Gastrocnemius medialis (tissue), 4 donors: ENCODE measurements at regions not wholly inside any gene's neighbourhood (a gene's known extent, or its start where the extent isn't known, plus 50 kb on each side); places are given as distances from the start of the nearest gene placed in this dataset.

Experiments used
- POLR2A ChIP-seq, 2 donors: fragments of 450-650 bp; IDR thresholded peaks; one replicate each; pipeline ENCODE4 v1.6.1; 2017; ENCODE audit warnings: antibody characterized with exemption in 2 of 2, mild to moderate bottlenecking in 2 of 2, moderate library complexity in 2 of 2
- TF ChIP-seq, protein P1 (sequence below), 5 experiments: fragments of 450-650 bp in 3 of 5; fragments of 200-600 bp in 2 of 5; sonication (generic) in 2 of 5; IDR thresholded peaks in 4 of 5; conservative IDR thresholded peaks in 1 of 5; 1 replicate in 4 of 5; 2 replicates in 1 of 5; pipeline ENCODE4 v1.5.1; 2016 to 2019; ENCODE audit warnings: antibody characterized with exemption in 5 of 5, mild to moderate bottlenecking in 3 of 5, moderate library complexity in 3 of 5

GRCh38 chr11:128400382-128401203 is 186.8 kb downstream of the ETS1 start:
- TF ChIP-seq, protein P1, sequence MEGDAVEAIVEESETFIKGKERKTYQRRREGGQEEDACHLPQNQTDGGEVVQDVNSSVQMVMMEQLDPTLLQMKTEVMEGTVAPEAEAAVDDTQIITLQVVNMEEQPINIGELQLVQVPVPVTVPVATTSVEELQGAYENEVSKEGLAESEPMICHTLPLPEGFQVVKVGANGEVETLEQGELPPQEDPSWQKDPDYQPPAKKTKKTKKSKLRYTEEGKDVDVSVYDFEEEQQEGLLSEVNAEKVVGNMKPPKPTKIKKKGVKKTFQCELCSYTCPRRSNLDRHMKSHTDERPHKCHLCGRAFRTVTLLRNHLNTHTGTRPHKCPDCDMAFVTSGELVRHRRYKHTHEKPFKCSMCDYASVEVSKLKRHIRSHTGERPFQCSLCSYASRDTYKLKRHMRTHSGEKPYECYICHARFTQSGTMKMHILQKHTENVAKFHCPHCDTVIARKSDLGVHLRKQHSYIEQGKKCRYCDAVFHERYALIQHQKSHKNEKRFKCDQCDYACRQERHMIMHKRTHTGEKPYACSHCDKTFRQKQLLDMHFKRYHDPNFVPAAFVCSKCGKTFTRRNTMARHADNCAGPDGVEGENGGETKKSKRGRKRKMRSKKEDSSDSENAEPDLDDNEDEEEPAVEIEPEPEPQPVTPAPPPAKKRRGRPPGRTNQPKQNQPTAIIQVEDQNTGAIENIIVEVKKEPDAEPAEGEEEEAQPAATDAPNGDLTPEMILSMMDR (IDR thresholded peaks at IDR 0.05 in 4 of 5, conservative IDR thresholded peaks at IDR 0.05 in 1 of 5): no peak
- no peak for TF ChIP-seq POLR2A (IDR thresholded peaks at IDR 0.05)
